Breast epithelium (tissue), 3 donors: ENCODE measurements at regions not wholly inside any gene's neighbourhood (a gene's known extent, or its start where the extent isn't known, plus 50 kb on each side); places are given as distances from the start of the nearest gene placed in this dataset.

Experiments
- CTCF ChIP-seq, 3 donors: fragments of 450-650 bp; IDR thresholded peaks; one replicate each; pipeline ENCODE4 v1.5.1; 2016 to 2017; ENCODE audit warnings: antibody characterized with exemption in 3 of 3, mild to moderate bottlenecking in 3 of 3, moderate library complexity in 3 of 3
- POLR2A ChIP-seq: fragments of 450-650 bp; IDR thresholded peaks from one replicate; pipeline ENCODE4 v1.6.1; 2016; ENCODE audit warnings: antibody characterized with exemption, mild to moderate bottlenecking, moderate library complexity

- TF ChIP-seq CTCF (IDR thresholded peaks at IDR 0.05) = no peak
- TF ChIP-seq POLR2A = no peak
These were observed 242.9 kb upstream of the ID2 start for GRCh38 chr2:8438996-8439395.
